OCI-LY1 (cell line): ENCODE measurements at regions not wholly inside any gene's neighbourhood (a gene's known extent, or its start where the extent isn't known, plus 50 kb on each side); places are given as distances from the start of the nearest gene placed in this dataset.

Source experiments
- H2AFZ ChIP-seq: fragments of 200-600 bp; sonication (generic), shearing (Covaris generic); 2 replicates; pipeline ENCODE4 v1.6.0; 2014; ENCODE audit warnings: antibody characterized with exemption, mild to moderate bottlenecking, low read length
- H3F3A ChIP-seq: fragments of 200-600 bp; sonication (generic), shearing (Covaris generic); 2 replicates; pipeline ENCODE4 v1.6.0; 2014; ENCODE audit warnings: mild to moderate bottlenecking, antibody characterized with exemption, low read length, moderate library complexity; ENCODE audit not compliant: insufficient read depth
- H3K27ac ChIP-seq: fragments of 200-600 bp; sonication (generic); 2 replicates; pipeline ENCODE4 v1.5.1; 2014; ENCODE audit warnings: low read length, mixed run types, mild to moderate bottlenecking, low read depth; ENCODE audit not compliant: poor library complexity, severe bottlenecking
- H3K27me3 ChIP-seq: fragments of 200-600 bp; sonication (generic); 2 replicates; pipeline ENCODE4 v1.6.0; 2014; ENCODE audit warnings: antibody characterized with exemption, mild to moderate bottlenecking, low read length, moderate library complexity; ENCODE audit not compliant: insufficient read depth
- H3K36me3 ChIP-seq: fragments of 200-600 bp; sonication (generic); 2 replicates; pipeline ENCODE4 v1.6.1; 2014; ENCODE audit warnings: mild to moderate bottlenecking, antibody characterized with exemption, low read length, moderate library complexity, mixed read lengths; ENCODE audit not compliant: insufficient read depth
- H3K4me1 ChIP-seq: fragments of 200-600 bp; sonication (generic); 2 replicates; pipeline ENCODE4 v1.5.1; 2014; ENCODE audit warnings: mild to moderate bottlenecking, low read length, moderate library complexity; ENCODE audit not compliant: insufficient read depth, severe bottlenecking
- H3K4me2 ChIP-seq: fragments of 200-600 bp; sonication (generic), shearing (Covaris generic); 2 replicates; pipeline ENCODE4 v1.6.1; 2014; ENCODE audit warnings: low read length
- H3K4me3 ChIP-seq: fragments of 200-600 bp; sonication (generic); 2 replicates; pipeline ENCODE4 v1.5.1; 2014; ENCODE audit warnings: low read length, low read depth, mild to moderate bottlenecking, mixed read lengths; ENCODE audit not compliant: poor library complexity, severe bottlenecking
- H3K79me2 ChIP-seq: fragments of 200-600 bp; shearing (Covaris generic); 2 replicates; pipeline ENCODE4 v1.6.1; 2016; ENCODE audit warnings: mixed run types, low read length, mixed read lengths; ENCODE audit not compliant: insufficient read depth
- H3K9ac ChIP-seq: fragments of 200-600 bp; sonication (generic), shearing (Covaris generic); 2 replicates; pipeline ENCODE4 v1.6.1; 2014; ENCODE audit warnings: mild to moderate bottlenecking, low read length, mixed read lengths
- H3K9me2 ChIP-seq: fragments of 200-600 bp; sonication (generic), shearing (Covaris generic); 2 replicates; pipeline ENCODE4 v1.6.1; 2014; ENCODE audit warnings: low read depth, mild to moderate bottlenecking, low read length, mixed read lengths
- H3K9me3 ChIP-seq: fragments of 200-600 bp; shearing (Covaris generic); 2 replicates; pipeline ENCODE4 v1.6.1; 2014; ENCODE audit warnings: low read length, mixed read lengths
- H4K20me1 ChIP-seq: fragments of 200-600 bp; sonication (generic), shearing (Covaris generic); 2 replicates; pipeline ENCODE4 v1.6.0; 2016; ENCODE audit warnings: mild to moderate bottlenecking, low read length; ENCODE audit not compliant: insufficient read depth
- EZH2 ChIP-seq: fragments of 200-600 bp; sonication (generic), shearing (Covaris generic); IDR thresholded peaks from 2 replicates; pipeline ENCODE4 v1.8.0; 2017; ENCODE audit warnings: borderline replicate concordance, mixed run types, mild to moderate bottlenecking, antibody characterized with exemption, low read length, moderate library complexity, mixed read lengths
- TF ChIP-seq, protein P1 (sequence below): fragments of 200-600 bp; sonication (generic), shearing (Covaris generic); IDR thresholded peaks from 2 replicates; pipeline ENCODE4 v1.5.1; 2017; ENCODE audit warnings: mild to moderate bottlenecking, antibody characterized with exemption, low read length, moderate library complexity, mixed read lengths

DNA sequence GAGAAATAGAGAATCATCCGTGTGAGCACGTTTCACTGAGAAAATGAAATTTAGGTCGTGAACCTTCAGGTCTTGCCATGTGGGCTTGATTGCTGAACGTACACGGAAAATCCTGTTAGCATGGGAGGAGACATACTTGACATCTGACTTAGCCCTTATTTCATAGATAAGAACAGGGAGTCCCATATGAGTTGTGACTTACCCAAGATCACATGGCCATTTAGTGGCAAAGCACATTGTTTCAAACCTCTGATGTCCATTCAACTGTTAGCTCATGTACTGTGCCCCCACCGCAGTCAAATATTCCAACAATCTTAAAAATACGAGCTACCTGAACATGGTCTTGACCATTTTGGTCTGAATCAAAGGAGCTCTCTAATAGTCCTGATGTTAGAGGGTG, 411.2 kb upstream of the FZD8 start:
- no peaks in the 10 kb centered on the region for H3F3A ChIP-seq

DNA sequence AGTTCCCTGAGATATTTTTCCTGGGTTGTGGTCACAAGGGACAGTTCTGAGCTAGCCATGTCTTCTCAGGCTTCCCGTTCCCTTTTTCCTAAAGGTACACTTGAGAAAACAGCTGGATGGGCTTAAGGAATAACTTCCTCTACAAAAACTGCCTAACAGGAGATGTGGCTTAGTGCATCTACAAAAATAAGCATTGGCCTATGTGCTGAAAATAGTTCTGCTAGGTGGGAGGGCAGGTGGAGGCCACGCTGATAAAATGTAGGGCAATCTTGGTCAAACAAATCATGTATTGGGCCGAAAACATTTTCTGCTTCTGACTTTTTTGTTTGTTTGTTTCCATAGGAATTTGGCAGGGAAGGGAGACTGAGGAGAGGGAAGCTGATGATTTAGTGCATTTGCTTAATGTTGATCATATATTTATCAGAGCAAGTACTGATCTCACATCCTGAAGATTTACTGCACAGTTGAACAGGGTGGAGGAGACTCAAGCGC, 409.4 kb upstream of the FZD8 start:
- Histone ChIP-seq H3K4me1 (no peaks in the 10 kb centered on the region), H3K36me3 (no peaks in the 10 kb centered on the region), H3K9me2 (no peaks in the 10 kb centered on the region), H2AFZ (no peak overlapping the region), H3K27ac (no peak overlapping the region), H3K4me3 (no peak overlapping the region), H3K27me3 (no peaks in the 10 kb centered on the region), H3K4me2 (no peak overlapping the region), H3K79me2 (no peaks in the 10 kb centered on the region), H3F3A (no peaks in the 10 kb centered on the region), H4K20me1 (no peaks in the 10 kb centered on the region), H3K9ac (no peak overlapping the region), H3K9me3 (no peaks in the 10 kb centered on the region)
- TF ChIP-seq, protein P1, sequence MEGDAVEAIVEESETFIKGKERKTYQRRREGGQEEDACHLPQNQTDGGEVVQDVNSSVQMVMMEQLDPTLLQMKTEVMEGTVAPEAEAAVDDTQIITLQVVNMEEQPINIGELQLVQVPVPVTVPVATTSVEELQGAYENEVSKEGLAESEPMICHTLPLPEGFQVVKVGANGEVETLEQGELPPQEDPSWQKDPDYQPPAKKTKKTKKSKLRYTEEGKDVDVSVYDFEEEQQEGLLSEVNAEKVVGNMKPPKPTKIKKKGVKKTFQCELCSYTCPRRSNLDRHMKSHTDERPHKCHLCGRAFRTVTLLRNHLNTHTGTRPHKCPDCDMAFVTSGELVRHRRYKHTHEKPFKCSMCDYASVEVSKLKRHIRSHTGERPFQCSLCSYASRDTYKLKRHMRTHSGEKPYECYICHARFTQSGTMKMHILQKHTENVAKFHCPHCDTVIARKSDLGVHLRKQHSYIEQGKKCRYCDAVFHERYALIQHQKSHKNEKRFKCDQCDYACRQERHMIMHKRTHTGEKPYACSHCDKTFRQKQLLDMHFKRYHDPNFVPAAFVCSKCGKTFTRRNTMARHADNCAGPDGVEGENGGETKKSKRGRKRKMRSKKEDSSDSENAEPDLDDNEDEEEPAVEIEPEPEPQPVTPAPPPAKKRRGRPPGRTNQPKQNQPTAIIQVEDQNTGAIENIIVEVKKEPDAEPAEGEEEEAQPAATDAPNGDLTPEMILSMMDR = no peak
- TF ChIP-seq EZH2 = no peak

More for the DNA sequence above, 411.2 kb upstream of the FZD8 start:
- Histone ChIP-seq H2AFZ (no peak overlapping the region), H3K27ac (no peak overlapping the region), H4K20me1 (no peaks in the 10 kb centered on the region), H3K9me3 (no peaks in the 10 kb centered on the region), H3K36me3 (no peaks in the 10 kb centered on the region), H3K4me2 (no peak overlapping the region), H3K79me2 (no peaks in the 10 kb centered on the region), H3K4me3 (no peak overlapping the region), H3K27me3 (no peaks in the 10 kb centered on the region), H3K4me1 (no peaks in the 10 kb centered on the region), H3K9me2 (no peaks in the 10 kb centered on the region), H3K9ac (no peak overlapping the region)
- TF ChIP-seq EZH2 = no peak
- TF ChIP-seq, protein P1 = no peak

DNA sequence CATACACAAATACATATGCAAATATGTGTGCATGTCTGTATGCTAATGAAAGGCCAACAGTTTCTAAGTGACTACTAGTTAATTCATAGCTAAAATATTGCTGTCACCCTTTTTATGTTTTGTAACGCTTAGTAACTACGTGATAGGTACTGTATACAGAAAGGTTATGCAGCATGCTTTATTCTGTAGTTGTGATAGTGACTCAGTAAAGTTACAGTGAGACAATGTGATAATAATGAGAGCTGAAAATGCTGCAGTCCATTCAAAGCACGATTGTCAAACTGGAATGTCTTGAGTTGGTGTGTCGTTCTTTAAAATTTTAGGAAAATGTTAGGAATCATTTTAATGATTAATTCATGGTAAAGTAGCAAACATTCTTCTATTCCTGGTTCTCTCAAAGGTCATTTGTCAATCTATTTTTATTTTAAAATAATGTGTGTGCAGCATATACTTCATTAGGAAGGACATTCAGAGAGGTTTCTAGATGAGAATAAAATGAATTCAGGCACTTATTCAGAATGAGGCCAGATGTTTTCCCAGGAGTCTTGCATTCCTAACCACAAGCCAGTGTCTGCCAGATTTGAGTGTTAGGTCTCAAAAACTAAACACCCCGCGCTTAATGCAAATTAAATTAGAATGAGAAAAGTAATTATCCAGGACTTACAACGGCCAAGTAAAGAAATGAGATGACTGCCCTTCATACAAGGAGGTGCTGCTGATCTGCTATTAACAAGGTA, 408.8 kb upstream of the FZD8 start:
- Histone ChIP-seq H3K27me3 (no peaks in the 10 kb centered on the region), H3K9me3 (no peaks in the 10 kb centered on the region), H3K4me3 (no peak overlapping the region), H4K20me1 (no peaks in the 10 kb centered on the region), H3K9me2 (no peaks in the 10 kb centered on the region), H3F3A (no peaks in the 10 kb centered on the region), H3K9ac (no peak overlapping the region), H3K79me2 (no peaks in the 10 kb centered on the region), H3K4me2 (no peak overlapping the region), H2AFZ (no peak overlapping the region), H3K36me3 (no peaks in the 10 kb centered on the region), H3K4me1 (no peaks in the 10 kb centered on the region), H3K27ac (no peak overlapping the region)
- TF ChIP-seq EZH2 = no peak
- TF ChIP-seq, protein P1 = no peak
